T-helper 1 cell treated with Interleukin-12 subunit alpha and Interleukin-12 subunit beta and Interleukin-4 antibody, amounts not matched to agents 30 μg/mL and 1 μg/mL, for 36 hours (primary cell): ENCODE measurements at regions not wholly inside any gene's neighbourhood (a gene's known extent, or its start where the extent isn't known, plus 50 kb on each side); places are given as distances from the start of the nearest gene placed in this dataset.

ENCODE experiments used
- H3K27ac Mint-ChIP-seq: one replicate; pipeline ENCODE4 v1.8.0; 2021; ENCODE audit warnings: mild to moderate bottlenecking, mixed read lengths
- H3K27me3 Mint-ChIP-seq: one replicate; pipeline ENCODE4 v1.8.0; 2021; ENCODE audit warnings: low read depth, mixed read lengths
- H3K36me3 Mint-ChIP-seq: one replicate; pipeline ENCODE4 v1.8.0; 2021; ENCODE audit warnings: low read depth, mixed read lengths
- H3K4me1 Mint-ChIP-seq: one replicate; pipeline ENCODE4 v1.8.0; 2021; ENCODE audit warnings: low read depth, mixed read lengths
- H3K4me3 Mint-ChIP-seq: one replicate; pipeline ENCODE4 v1.8.0; 2021; ENCODE audit warnings: mild to moderate bottlenecking, moderate library complexity, mixed read lengths
- H3K9me3 Mint-ChIP-seq: one replicate; pipeline ENCODE4 v1.8.0; 2021; ENCODE audit warnings: mixed read lengths

DNA sequence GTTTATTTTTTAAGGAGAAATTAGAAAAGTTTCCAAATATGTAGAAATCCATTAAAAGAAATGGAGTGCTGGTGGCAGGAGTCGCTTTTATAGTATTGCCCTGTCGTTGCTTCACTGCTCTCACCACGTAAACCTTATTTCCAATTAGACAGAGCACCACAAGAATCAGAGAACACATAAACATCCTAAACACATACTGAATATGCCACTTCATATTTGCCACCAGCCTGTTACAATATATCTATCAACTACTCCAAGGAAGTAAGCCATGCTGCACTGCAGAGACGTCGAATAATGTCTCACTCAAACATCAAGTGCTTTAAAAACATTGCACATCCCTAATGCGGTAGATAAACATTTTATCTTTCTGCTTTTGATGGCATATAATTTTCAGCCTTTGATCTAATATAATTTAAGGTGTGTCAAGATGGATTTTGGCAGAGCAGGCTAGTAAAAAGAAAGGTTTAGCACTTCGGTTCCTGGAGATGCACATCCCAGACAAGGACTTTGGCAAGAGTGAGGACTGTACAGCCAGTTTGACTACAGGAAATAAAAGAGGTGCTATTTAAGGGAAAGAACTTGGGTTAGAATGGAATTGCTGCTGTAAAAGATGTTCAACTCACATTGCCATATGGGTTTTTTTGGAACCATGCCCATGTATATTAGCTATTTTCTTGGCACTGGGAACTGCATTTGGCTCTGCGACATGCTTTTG, 932.3 kb downstream of the EFNB2 start:
- no peaks in the 10 kb centered on the region for H3K27me3 Mint-ChIP-seq
- no peak overlapping the region for H3K4me3 Mint-ChIP-seq
- no peaks in the 10 kb centered on the region for H3K9me3 Mint-ChIP-seq
- H3K36me3 Mint-ChIP-seq, result no peaks in the 10 kb centered on the region
- H3K27ac Mint-ChIP-seq, result no peak overlapping the region
- no peaks in the 10 kb centered on the region for H3K4me1 Mint-ChIP-seq

DNA sequence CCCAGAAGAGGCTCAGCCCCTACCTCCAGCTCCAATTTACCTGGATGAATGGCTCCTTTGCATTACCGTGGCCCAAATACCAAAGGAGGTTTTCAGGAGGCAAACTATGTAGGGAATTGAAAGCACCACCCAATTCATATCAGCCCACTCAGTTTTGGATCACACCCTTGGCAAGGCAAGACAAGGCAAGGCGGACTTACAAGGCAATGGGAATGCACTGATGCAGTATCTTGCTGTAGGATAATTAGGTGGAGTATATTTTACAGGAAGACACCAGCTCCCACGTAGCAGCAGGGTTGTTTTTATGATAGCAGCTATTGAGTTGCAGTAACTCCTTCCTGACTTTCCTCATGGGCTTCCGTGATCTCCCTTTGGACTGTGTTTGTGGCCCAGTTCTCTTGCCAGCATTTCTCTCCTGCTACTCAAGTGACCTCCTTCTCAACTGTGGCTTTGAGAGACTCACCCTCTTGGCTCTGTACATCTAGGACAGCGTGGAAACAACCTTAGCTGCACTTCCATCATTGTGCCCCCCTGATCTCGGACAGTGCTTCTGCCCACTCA, 935.9 kb downstream of the EFNB2 start:
- Mint-ChIP-seq H3K9me3 (no peaks in the 10 kb centered on the region), H3K27me3 (no peaks in the 10 kb centered on the region)

DNA sequence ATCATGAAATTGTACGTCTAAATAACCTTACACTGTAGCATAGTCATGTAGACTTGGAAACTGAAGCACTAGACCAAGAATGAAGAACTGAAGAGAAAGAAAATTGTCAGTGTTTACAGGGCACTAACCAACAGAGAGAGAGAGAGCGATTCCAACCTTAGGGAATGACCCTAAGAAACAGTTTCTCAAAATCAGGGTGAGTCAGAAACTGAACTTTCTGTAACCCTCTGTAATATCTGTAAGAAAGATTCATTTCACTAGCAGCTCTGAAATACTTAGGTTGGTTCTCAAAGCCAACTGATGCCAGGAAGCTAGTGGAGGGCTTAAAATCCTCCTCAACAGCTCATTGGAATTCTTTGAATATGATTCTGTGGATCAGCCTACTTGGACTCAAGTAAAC, 936.9 kb downstream of the EFNB2 start:
- Mint-ChIP-seq H3K27me3 (no peaks in the 10 kb centered on the region), H3K36me3 (no peaks in the 10 kb centered on the region), H3K9me3 (no peaks in the 10 kb centered on the region), H3K4me3 (no peak overlapping the region), H3K27ac (no peak overlapping the region), H3K4me1 (no peaks in the 10 kb centered on the region)

More for the DNA sequence above, 935.9 kb downstream of the EFNB2 start:
- no peak overlapping the region for H3K27ac Mint-ChIP-seq
- H3K4me3 Mint-ChIP-seq, result no peak overlapping the region
- no peaks in the 10 kb centered on the region for H3K36me3 Mint-ChIP-seq
- H3K4me1 Mint-ChIP-seq, result no peaks in the 10 kb centered on the region

DNA sequence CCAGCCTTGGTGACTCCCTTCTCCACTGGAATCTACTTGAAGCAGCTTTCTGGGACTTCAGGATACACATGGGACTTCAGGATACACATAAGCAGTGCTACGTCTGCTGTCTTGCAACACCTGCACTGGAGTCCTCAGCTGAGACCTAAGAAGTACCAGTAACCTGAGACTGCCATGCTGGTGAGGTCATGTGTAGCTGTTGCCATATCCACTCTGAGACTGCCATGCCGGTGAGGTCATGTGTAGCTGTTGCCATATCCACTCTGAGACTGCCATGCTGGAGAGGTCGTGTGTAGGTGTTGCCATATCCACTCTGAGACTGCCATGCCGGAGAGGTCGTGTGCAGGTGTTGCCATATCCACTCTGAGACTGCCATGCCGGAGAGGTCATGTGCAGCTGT, 937.9 kb downstream of the EFNB2 start:
- Mint-ChIP-seq H3K36me3 (no peaks in the 10 kb centered on the region), H3K27ac (no peak overlapping the region), H3K4me3 (no peak overlapping the region), H3K27me3 (no peaks in the 10 kb centered on the region), H3K4me1 (no peaks in the 10 kb centered on the region), H3K9me3 (no peaks in the 10 kb centered on the region)

DNA sequence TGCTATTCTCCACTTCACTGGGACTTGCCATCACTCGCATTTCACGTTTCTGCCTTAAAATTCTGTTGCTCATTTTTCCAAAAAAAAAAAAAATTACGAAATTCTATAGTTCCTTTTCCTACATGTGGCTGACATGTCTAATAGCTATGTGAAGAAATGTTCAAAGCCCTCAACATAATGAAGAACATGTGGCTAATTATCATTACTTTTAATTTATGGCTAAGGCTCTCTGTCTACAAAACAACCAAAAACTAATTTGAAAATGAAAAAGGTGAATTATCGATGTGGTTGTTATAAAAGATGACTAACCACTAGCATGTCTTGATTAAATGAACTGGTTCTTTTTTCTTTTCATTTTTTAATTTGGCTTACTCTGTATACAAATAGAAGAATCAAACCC, 940.0 kb downstream of the EFNB2 start:
- H3K27ac Mint-ChIP-seq, result no peak overlapping the region
- H3K4me3 Mint-ChIP-seq, result no peak overlapping the region
- no peaks in the 10 kb centered on the region for H3K9me3 Mint-ChIP-seq
- no peaks in the 10 kb centered on the region for H3K27me3 Mint-ChIP-seq
- H3K36me3 Mint-ChIP-seq, result no peaks in the 10 kb centered on the region
- no peaks in the 10 kb centered on the region for H3K4me1 Mint-ChIP-seq

DNA sequence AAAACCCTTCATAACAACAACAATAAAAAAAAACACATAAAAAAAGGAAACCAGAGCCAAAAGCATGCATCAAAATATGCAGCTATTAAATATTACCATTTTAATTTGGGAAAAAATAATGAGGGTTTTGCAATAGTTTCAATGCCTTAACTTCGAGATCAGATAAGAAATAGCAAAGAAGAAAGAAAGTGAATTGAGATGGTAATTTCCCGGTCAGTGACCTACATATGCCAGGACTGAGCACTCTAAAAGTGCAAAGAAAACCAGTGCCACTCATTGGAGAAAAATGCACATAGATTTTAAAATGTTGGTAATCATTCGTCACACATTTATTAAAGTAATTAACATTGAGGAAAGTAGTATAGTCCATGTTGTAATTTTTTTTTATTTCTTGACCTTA, 944.2 kb downstream of the EFNB2 start:
- Mint-ChIP-seq H3K27ac (no peak overlapping the region), H3K4me3 (no peak overlapping the region), H3K36me3 (no peaks in the 10 kb centered on the region), H3K4me1 (no peaks in the 10 kb centered on the region), H3K9me3 (no peaks in the 10 kb centered on the region), H3K27me3 (no peaks in the 10 kb centered on the region)

DNA sequence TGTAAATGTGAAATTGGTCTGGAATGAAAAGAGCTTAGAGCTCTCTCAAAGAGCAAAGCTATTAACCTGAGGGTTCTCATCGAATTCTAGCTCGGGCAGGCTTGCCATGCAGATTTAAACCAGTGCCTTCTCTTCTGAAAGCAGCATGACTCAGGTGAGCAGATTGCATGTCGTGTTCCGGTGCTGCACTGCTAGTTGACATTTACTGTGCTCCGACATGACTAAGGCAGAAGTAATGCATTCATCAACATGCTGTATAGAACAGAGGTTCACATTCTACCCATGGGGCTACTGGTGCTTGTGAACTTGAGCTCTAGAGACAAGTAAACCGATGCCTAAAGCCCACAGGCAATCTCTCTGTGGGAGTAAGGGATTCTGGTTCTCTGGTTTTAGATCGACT, 947.7 kb downstream of the EFNB2 start:
- Mint-ChIP-seq H3K27me3 (no peaks in the 10 kb centered on the region), H3K4me3 (no peak overlapping the region), H3K4me1 (no peaks in the 10 kb centered on the region), H3K27ac (no peak overlapping the region), H3K9me3 (peaks cover 4% of the 10 kb centered on the region), H3K36me3 (no peaks in the 10 kb centered on the region)

DNA sequence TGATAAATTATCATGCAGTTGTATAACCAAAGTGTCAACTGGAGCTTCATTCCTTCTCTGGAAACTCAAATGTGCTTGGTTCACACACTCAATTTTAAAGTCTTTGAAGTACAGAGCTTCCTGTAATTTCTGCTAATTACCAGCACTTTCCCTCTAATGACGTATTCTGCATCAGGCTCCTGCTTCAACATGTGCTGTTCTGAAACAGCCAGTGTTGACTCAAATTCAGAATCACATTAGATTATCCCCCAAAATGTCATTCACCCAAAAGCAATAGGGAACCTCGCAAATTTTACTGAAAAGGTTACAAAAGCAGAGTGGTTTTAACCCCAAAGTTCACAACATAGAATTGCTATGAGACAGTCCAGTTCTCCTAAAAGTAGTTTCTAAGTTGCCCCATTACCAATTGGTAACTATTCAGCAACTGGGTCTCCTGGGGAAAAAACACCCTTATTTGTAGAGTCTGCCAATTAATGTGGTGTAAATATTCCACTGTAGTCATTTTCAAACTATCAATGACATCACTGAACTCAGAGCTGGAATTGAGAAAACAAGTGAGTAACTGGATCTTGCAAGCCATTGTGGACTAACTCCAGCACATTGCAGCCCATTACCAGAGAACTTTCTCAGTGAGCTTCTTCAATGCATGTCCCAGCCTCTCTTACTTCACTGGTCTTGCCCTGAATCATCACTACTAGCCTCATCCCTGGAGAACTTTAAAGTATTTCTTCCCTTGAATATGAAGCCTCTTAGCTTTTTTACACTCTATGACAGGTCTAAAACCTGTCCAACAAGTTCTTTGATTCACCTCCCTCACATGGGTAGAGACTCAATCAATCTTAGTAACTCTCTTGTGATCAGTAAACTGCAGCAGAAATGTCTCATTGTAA, 955.4 kb downstream of the EFNB2 start:
- no peak overlapping the region for H3K4me3 Mint-ChIP-seq
- H3K9me3 Mint-ChIP-seq, result peaks cover 6% of the 10 kb centered on the region
- no peaks in the 10 kb centered on the region for H3K36me3 Mint-ChIP-seq

DNA sequence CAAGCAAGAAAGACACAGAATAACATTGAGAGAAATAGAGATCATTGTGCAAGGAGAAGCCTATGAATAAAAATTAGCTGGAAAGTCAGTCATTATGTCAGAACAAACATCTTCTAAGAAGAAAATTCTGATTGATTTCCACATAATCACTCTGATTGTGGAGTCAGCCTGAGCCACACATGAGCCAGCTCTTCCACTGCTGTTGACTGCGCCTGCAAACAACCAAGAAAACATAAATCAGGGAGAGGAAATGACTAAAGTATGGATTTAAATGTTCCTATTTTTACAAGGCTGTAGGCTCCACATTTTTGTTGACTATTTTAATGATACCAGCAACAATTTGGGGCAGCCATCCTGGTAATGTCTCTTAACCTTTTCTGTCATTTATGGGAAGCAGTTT, 962.3 kb downstream of the EFNB2 start:
- Mint-ChIP-seq H3K27ac (no peak overlapping the region), H3K4me3 (no peak overlapping the region), H3K4me1 (no peaks in the 10 kb centered on the region), H3K9me3 (peaks cover 9% of the 10 kb centered on the region), H3K27me3 (no peaks in the 10 kb centered on the region), H3K36me3 (no peaks in the 10 kb centered on the region)

More for the DNA sequence above, 955.4 kb downstream of the EFNB2 start:
- Mint-ChIP-seq H3K27me3 (no peaks in the 10 kb centered on the region), H3K4me1 (no peaks in the 10 kb centered on the region), H3K27ac (no peak overlapping the region)

DNA sequence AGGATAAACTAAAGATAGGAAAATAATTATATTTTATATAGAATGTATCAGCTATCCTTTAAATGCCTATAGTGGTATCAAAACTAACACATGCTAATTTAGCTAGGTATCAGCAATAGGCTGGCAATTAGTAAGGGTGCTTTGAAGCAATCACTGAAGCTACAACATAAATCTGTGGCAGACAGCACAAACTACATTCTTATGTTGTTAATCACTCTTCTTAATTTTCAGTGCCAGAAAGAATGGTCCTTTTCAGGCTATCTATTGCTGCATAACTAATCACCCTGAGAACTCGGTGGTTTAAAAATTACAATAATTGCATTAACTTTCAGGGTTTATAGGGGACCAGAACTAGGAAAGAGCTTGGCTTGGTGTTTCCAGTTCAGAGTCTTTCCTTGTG, 963.1 kb downstream of the EFNB2 start:
- H3K9me3 Mint-ChIP-seq, result peaks cover 9% of the 10 kb centered on the region
- H3K36me3 Mint-ChIP-seq, result no peaks in the 10 kb centered on the region
- H3K4me3 Mint-ChIP-seq, result no peak overlapping the region
- no peaks in the 10 kb centered on the region for H3K4me1 Mint-ChIP-seq
- H3K27ac Mint-ChIP-seq, result no peak overlapping the region
- H3K27me3 Mint-ChIP-seq, result no peaks in the 10 kb centered on the region

DNA sequence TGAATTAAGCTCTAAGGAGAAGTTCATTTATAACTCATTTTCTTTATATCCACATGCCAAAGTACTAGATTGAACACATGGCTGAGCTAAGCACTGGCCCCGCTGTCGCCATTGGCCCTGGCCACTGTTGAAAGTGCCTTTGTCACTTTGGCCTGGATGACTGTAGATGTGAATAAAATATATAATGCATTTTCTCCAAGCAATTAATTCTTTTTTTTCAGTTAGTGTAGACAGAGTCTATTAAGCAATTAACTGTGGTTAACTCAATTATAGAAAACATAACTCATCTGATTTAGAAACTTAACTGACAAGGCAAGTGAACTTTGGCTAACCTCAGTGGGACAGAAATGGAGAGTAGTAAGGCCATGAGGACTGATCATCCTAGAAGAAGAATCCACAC, 965.6 kb downstream of the EFNB2 start:
- no peaks in the 10 kb centered on the region for H3K4me1 Mint-ChIP-seq
- H3K36me3 Mint-ChIP-seq, result no peaks in the 10 kb centered on the region
- no peaks in the 10 kb centered on the region for H3K27me3 Mint-ChIP-seq
- H3K4me3 Mint-ChIP-seq, result no peak overlapping the region
- peaks cover 3% of the 10 kb centered on the region for H3K9me3 Mint-ChIP-seq
- no peak overlapping the region for H3K27ac Mint-ChIP-seq

DNA sequence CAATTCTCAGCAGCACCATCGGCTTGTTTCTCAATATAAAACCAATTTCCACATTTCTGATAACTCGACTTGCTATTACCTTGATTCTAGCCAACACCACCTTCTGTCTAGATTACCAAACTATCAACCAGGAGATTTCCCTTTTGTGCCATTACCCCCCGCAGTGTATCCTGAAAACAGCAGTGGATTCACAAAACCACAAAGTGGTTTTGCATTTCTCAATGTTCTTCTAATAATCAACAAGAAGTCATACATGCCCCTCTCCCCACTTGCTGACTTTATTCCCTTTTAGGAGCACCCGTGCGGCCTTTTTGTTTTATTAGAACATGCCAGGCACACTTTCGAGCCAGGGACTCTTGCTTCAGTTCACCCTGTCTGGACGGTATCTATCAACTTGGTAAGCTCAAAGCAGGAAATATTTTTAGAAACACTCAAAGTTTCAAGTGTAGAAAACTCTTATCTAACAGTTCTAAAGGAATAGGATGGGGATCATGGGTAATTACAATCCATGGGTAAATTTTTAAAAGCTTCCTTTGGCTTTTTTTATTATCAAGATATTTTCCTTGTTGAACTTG, 967.4 kb downstream of the EFNB2 start:
- H3K9me3 Mint-ChIP-seq, result no peaks in the 10 kb centered on the region
- no peak overlapping the region for H3K27ac Mint-ChIP-seq
- H3K36me3 Mint-ChIP-seq, result no peaks in the 10 kb centered on the region
- no peak overlapping the region for H3K4me3 Mint-ChIP-seq
- no peaks in the 10 kb centered on the region for H3K4me1 Mint-ChIP-seq
- H3K27me3 Mint-ChIP-seq, result no peaks in the 10 kb centered on the region

DNA sequence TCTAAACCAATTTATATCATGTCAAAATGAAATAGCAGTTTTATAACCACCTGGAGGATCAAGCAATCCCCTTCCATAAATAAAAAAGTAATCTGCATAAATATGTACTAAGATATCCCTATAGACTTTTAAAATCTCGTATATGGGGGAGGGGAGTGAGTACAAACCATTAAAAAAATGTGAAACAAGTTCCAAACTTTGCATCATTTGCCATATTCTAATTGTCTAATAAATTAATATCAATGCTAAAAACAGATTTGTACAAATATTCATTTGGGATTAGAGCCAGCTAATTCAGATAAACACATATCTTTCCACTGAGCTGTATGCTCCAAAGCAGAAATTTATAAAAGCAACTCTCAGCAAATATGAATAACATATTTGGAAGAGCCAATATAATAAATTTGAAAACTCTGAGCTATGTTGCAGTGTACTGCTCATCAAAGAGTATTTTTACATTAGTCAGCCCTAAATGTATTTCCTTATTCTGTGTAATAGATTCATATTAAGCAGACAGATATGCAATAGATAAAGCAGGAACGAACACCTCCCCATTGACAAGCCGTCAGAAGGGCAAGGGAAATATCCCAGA, 970.2 kb downstream of the EFNB2 start:
- no peak overlapping the region for H3K4me3 Mint-ChIP-seq
- H3K9me3 Mint-ChIP-seq, result no peaks in the 10 kb centered on the region
- H3K4me1 Mint-ChIP-seq, result no peaks in the 10 kb centered on the region
- no peaks in the 10 kb centered on the region for H3K36me3 Mint-ChIP-seq
- H3K27me3 Mint-ChIP-seq, result no peaks in the 10 kb centered on the region
- H3K27ac Mint-ChIP-seq, result no peak overlapping the region

DNA sequence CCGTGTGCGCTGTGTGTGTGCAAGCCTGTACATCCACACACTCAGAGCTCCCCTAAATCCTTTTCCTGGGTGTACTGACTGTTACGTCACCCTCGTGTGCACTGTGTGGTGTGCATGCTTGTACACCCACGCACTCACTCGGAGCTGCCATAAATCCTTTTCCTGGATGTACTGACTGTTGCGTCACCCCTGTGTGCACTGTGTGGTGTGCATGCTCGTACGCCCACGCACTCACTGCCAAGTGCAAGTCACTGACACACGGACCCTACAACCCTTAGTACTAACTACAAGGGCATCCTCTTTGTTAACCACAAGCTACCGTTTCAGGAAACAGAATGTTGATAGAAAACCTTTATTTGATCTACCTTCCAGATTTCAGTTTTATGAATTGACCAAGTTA, 983.4 kb downstream of the EFNB2 start:
- no peak overlapping the region for H3K27ac Mint-ChIP-seq
- no peaks in the 10 kb centered on the region for H3K27me3 Mint-ChIP-seq
- no peak overlapping the region for H3K4me3 Mint-ChIP-seq
- H3K9me3 Mint-ChIP-seq, result no peaks in the 10 kb centered on the region
- H3K36me3 Mint-ChIP-seq, result no peaks in the 10 kb centered on the region
- no peaks in the 10 kb centered on the region for H3K4me1 Mint-ChIP-seq
